HG03066 (cell line): ENCODE measurements at regions not wholly inside any gene's neighbourhood (a gene's known extent, or its start where the extent isn't known, plus 50 kb on each side); places are given as distances from the start of the nearest gene placed in this dataset.

Source experiments
- ATAC-seq: cut with Tn5 transposase; IDR thresholded peaks from one replicate; pipeline ENCODE4 v1.9.1; 2021; ENCODE audit warnings: low read depth; ENCODE audit not compliant: unreplicated experiment

DNA sequence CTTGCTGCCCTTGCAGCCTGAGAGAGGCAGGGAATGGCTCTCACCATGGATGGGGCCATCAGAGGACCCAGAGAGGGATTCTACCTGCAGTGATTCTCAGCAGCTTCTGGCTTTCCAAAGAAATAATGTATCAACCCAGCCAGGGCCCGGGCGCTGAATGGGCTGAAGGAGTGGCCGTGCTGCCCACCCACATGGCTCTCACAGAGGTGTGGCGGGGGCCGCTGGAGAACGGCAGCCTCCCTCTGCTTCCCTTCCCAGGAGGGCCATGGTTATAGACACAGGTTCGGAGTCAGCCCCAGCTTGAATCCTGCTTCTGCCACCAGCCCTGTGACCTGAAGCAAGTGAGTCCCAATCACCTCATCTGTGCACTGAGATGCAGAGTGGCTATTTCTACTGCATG lies 82.7 kb downstream of the THAP12 start:
- no peak for ATAC-seq

DNA sequence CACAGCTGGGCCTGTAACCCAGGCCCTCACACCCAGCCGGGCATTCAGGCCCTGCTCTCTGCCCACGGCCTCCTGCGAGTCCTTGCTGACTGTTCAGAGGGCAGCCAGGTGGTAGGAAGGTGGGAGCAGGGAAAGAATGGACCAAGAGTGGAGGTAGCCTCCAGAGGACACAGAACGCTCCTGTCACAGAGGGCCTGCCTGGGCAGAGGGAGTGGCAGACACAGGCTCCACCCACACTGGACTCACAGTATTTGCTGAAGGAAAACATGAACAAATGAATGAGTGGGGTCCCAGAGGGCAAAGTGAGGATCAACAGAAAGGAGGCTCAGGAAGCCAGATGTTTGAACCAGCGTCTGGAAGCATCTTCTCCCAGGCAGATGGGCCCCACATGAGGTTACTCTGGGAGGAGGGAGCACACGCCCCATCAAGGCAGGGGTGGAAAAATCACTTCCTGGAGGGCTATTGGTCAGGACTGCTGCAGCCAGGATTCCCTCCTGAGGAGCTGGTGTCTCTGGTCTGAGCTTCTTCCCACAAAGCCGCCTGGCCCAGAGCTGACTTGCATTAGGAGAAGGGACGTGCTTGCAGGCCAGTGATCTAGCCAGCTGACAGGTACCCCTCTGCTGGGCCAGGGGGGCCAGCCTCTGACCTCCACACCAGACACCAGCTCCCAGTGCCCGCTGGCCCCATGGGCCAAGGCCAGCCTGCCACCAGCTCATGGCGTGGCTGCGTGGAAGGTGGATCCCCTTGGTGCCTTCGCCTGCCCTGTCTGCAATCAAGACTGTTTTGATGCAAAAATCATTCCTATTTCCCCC lies 84.0 kb downstream of the THAP12 start:
- no peak for ATAC-seq

DNA sequence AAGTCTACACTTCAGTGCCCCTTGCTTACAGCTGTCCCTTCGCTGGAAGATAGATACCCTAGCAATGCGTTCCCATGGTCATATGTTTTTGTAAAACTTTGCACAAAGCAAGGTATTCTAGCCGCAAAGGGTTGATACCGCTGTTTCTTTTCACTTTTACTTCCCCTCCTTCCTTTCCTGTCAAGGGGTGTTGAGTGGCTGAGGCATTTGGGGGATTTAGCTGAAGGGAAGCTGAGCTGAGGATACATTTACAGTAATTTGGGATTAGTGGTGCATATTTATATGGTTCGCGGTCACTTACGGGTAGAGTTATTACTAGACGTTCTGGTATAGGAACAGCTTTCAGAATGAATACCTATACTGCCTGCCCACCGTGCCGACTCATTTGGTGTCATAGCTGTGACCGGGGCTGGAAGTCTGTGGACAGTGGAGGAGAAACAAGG lies 86.9 kb upstream of the WNT11 start:
- peak; percentile 49 for ATAC-seq

- ATAC-seq: no peak
These were observed 86.4 kb upstream of the WNT11 start for GRCh38 chr11:76292583-76293188.

- ATAC-seq: no peak
These were observed 85.5 kb upstream of the WNT11 start for GRCh38 chr11:76291576-76292526.

GRCh38 chr11:76288166-76288980 lies 82.1 kb upstream of the WNT11 start:
- ATAC-seq: no peak

DNA sequence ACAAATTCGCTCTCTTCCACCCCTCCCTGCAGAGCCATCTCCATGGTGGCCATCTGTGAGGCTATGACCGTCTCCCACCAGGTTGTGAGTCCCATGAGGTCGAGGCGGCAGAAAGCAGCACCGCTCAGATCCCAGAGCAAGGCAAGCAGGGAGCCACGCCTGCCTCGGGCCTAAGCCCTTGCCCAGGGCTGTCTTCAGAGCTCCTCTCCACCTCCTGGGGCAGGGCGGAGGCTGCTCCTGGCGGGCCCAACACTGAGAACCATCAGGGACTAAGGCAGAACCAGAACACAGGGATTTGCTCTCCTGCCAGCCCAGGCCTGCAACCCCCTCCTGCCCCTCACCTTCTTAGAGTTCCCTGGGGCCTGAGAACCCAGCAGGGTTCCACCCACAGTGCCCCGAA lies 80.9 kb upstream of the WNT11 start:
- no peak for ATAC-seq

- no peak for ATAC-seq
These were observed 79.2 kb upstream of the WNT11 start for GRCh38 chr11:76285397-76286104.

DNA sequence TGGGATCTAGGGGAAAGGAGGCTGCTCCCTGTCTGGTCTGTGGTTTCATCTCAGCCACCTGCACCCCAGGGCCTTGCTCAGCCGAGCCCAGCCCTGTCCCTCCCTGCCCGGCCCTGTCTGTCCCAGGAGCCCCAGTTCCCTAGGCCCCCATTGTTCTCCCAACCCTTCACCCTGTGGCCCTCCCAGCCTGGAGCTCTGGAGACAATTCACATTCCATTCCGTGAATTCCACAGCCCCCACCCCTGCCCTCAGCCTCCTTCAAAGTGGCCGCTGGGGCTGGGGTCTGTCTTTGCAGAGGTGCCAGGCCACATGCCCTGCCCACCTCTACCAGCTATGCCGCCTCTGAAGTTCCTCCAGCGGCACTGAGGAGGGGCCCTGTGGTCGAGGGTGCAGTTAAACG lies 77.9 kb upstream of the WNT11 start:
- no peak for ATAC-seq

DNA sequence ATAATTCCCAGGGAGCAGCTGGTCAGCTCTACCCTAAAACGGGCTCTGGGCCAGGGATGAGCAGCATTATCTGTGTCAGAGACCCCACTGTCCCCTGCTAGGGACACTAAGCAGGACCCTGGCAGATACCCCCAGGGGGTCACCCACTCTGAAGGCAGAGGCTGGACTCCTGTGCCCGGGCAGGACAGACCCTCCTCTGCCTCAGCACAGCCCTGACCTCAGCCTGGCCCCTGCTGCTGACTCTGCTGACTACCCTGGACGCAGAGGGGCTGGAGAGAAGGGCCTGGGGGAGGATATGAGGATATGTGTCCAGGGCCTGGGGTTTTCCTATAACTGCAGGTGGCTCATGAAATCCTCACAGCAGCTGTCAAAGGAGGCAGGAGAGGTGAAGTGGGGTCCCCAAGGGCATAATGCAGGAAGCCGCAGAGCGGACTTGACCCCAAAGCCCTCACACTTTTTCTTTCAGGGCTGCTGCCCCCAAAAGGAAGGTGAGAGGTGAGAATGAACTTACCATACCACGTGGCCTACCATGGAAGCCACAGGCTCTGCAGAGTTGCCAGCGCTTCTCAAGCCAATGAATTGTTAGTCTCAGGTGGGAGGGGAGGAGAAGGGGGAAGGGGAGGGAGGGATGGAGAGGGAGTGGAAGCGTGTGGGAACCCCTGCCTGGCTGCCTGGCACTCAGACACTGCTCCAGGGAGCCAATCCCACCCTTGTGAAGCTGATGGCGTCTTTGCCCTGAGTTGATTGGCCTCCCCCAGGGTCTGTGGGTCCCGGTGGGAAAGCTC lies 76.7 kb upstream of the WNT11 start:
- no peak for ATAC-seq

GRCh38 chr11:76282172-76282571 lies 75.9 kb upstream of the WNT11 start:
- no peak for ATAC-seq

- ATAC-seq: no peak
These were observed 75.2 kb upstream of the WNT11 start for GRCh38 chr11:76281558-76281906.

GRCh38 chr11:76280882-76281557 lies 74.7 kb upstream of the WNT11 start:
- ATAC-seq: no peak

DNA sequence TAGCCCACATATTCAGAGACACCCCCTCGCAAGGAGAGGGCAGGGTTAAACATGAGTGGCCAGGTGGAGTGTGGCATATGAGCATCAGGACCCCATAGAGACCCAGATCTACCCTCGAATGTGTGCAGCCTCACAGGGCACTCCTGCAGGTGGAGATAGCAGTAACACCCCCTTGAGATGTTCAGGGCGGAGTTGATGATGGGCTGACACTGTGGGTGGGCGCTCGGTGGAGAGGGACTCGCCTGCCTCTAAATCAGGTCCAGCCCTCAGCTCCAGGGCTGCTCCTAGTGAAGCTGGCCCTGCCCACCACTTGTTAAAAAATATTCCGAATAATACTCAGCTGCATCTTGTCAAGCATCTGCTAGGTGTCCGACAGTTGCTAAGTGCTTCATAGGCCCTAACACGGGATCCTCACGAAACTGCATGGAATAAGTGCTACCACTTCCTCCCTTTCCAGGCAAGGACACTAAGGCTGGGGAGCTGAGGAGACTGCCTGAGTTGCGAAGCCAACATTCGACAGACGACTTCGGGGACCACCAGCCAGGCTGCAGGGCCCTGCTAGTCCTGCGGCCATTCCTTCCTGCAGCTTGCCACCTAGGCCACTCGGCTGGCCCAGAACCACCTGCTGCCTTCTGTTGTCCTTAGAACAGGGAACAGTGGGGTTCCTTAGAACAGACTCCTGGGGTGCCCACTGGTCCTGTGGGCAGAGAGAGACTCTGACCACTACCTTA lies 74.0 kb upstream of the WNT11 start:
- no peak for ATAC-seq

DNA sequence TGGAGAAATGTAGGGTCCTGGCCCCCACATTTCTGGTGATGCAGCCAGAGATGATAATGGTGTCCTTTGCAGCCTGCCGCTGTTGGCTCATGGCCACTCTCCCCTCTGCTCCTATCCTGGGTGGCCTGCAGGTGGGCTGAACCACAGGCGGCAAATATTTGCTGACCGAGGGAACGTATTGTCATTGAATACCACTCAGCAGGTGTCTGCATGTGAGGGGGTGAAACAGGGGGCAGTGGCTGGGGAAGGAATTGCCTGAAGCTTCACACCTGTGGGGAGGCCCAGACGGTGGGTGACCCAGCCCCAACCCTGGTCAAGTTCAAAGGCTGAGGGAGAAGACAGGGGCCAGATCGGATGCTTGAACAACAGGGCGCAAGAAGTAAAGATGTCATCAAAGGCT lies 73.3 kb upstream of the WNT11 start:
- no peak for ATAC-seq

DNA sequence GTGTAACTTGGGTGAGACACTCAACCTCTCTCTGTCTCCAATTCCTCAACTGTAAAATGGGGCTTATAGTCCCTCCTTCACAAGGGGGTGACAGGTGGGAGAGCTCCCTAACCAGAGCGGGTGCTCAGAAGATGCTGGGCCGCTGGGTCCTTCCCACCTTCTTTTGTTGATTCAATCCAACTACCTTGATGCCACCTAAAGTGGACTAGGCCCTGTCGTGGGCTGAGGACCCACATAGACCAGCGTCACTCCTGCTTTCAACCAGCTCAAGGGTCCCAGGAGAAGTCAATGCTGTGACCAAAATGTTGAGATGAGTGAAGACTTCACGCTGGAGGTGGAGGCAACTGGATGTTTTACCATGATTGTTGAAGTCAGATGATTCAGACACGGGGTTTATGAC lies 72.7 kb upstream of the WNT11 start:
- ATAC-seq: no peak

DNA sequence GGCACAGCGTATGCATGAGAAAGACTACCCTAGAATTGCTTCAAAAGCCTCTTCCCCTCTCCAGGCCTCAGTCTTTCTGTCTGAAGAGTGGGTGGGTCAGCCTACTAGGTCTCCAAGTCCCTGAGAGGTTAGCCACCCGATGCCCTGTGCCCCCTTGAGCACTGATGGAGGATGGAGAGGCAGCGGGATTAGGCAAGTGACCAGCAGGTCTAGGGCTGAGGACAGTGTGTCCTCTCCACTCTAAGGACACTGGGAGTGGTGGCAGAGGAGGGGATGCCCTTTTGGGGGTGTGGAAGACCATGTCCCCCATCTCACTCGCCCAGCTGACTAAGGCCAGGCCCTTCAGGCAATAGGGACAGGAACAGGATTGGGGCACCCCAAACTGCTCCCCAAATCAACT lies 72.2 kb upstream of the WNT11 start:
- ATAC-seq: no peak
